ENCODE measurements at regions not wholly inside any gene's neighbourhood (a gene's known extent, or its start where the extent isn't known, plus 50 kb on each side); places are given as distances from the start of the nearest gene placed in this dataset.

DNA sequence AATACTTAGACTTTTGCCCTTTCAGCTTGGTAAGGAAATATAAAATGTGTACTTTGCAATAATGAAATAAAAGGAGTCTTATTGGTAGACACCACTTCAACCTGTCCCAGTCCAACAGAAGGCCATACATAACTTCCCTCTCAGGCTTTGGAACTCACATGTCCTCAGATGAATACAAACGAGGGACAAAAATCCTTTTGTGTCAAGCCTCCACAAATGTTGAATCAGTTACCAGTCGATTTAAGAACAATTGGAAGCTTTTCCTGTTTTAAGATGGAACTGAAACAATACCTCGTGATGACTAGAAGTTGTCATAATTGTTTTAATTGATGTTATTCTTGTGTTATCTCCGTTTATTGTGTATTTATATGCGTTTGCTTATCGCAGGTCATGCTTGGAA is 385.1 kb upstream of the POU3F3 start:
- no peak for DNase-seq

DNA sequence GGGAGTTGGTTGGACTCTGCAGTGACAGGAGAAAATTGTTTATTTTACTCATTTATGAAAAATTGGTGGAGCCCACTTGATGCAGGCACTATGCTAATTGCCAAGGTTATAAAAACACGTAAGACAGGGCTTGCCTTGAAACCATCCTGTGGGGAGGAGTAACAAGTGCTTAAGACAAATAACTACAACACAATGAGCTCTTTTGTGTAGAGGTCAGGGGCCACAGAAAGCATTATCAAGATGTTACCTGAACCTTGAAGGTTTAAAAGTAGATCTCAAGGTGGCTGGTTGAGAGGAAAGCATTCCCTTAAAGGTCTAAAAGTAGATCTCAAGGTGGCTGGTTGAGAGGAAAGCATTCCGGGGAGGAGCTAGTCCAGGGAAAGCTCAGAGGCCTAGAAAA is 381.8 kb upstream of the POU3F3 start:
- DNase-seq = no peak

GRCh38 chr2:104473546-104473945 is 380.4 kb upstream of the POU3F3 start:
- no peak for DNase-seq

DNA sequence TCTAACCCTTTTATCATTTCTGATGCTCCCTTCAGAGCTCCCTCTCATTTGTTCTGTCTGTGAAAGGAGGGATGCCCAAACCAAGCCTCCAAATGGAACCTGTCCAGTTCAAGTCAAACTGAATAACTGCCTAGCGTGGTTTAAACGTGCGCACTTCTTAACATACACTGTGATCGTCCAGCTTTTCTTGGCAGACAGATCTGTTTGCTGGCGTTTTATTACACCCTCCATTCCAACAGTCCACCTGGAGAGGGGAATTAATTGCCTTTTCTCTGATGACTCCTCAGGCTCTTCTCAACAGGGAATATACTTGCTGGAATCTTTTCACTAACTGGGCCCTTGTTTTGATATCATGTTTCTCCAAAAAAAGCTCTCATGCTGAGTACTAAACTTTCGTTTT is 379.2 kb upstream of the POU3F3 start:
- no peak for DNase-seq

- no peak for DNase-seq
These were observed 377.8 kb upstream of the POU3F3 start for GRCh38 chr2:104476075-104476474.

GRCh38 chr2:104476563-104476988 is 377.3 kb upstream of the POU3F3 start:
- DNase-seq = no peak

DNA sequence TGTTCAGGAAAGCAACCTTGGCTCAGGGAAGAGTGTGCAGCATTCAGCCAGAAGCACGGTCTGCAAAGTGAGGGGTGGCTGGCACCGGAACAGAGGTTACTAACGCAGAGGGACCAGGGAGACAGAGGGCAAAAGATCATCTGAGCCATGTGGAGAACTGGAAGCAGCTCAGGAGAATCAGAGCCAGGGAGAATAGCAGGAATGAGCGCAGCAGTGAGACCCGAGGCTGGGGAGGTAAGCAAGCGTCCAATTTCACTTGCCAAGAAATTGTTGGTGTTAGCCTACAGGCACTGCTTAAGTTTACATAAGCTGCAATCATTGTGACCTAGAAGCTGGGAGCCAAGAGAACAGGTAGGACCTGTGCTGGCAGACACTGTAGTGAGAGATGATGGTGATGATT is 372.6 kb upstream of the POU3F3 start:
- no peak for DNase-seq

GRCh38 chr2:104487366-104487765 is 366.5 kb upstream of the POU3F3 start:
- no peak for DNase-seq

DNA sequence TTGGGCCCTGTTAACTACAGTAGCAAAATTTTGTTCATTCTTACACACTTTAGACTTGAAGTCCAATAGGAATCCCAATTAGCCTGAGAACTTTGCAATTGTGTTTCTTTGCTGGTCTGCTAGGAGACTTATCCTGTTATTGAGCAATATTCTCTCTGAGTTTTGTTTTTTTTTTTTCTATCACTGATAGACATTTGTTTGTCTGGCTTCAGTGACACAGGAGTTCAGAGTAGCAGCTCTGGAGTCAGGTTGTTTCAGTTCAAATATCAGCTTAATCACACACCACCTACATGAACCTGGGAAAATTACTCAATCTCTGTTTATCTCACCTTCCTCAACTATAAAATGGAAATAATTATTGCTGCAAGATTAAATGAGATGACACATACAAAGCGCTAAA is 360.2 kb upstream of the POU3F3 start:
- DNase-seq = no peak

- DNase-seq = no peak
These were observed 352.6 kb upstream of the POU3F3 start for GRCh38 chr2:104501342-104501741.

DNA sequence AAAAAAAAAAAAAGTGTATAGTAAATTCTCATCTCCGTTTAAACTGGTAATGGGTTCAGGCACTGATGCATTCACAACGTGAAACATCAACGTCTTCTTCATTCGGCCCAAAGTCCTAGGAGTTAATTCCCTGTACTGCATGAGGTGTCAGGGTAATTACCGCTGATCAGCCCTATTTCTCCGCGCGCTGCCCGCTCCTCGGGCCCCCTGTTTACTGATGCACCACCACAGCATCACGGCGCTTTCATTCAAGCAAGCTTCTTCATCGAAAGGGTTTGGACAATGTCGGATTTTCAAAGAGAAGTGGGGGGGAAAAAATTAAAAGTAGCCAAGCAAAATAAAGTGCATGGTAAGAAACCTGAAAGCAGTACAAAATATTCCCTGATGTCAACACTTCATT is 352.0 kb upstream of the POU3F3 start:
- DNase-seq = no peak

GRCh38 chr2:104502901-104503300 is 351.0 kb upstream of the POU3F3 start:
- DNase-seq = no peak

GRCh38 chr2:104504331-104505073 is 349.4 kb upstream of the POU3F3 start:
- no peak for DNase-seq

- no peak for DNase-seq
These were observed 335.7 kb upstream of the POU3F3 start for GRCh38 chr2:104518256-104518655.

DNA sequence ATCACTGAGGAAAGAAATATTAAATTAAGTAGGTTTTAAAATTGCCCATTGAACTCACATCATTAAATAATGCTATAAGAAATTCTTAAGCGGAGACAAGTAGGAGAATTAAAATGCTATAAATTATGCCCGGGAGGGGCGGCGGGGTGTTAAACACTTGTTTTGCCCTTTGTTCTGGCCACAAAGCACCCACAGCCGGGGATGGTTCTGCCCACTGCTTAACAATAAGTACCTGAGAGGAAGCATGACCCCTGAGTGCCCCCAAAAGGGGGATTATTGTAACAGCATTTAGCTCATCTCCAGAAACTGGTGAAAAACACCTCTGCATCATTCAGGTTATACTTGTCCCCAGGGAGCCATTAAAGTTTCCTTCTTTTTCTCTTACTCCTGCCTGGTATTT is 332.7 kb upstream of the POU3F3 start:
- no peak for DNase-seq

DNA sequence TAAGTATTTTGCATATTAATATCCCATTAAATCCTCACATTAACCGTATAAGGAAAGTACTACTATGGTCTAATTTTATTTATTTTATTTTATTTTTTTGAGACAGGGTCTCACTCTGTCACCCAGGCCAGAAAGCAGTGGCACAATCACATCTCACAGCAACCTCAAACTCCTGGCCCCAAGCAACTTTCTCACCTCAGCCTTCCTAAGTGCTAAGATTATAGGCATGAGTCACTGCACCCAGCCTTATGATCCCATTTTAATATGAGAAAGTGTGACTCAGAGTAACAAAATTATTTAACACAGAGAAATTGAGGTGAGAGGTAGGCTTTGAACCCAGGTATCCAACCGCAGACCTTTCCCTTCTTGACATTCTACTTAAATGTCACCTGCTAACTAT is 330.0 kb upstream of the POU3F3 start:
- no peak for DNase-seq

- DNase-seq = no peak
These were observed 325.8 kb upstream of the POU3F3 start for GRCh38 chr2:104528101-104528500.

DNA sequence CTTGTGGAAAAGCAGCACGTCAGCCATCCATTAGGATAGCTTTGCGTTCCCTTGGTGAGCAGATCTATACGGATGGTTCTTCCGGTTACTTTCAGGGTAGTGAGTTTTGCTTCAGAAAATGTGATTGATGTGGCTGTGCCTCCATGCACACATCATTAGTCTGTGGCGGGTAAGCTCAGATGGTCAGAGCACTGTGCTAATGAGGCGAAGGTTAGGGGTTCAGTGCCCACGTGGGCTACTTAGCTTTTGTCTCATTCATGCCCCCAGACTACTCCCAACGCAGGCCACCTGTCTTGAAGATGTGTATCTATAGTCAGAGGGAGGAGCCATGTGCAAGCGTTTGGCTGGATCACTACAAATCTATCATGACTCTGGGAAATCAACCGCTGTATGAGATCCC is 322.8 kb upstream of the POU3F3 start:
- DNase-seq = no peak

- no peak for DNase-seq
These were observed 316.8 kb upstream of the POU3F3 start for GRCh38 chr2:104537116-104537515.

GRCh38 chr2:104538077-104538476 is 315.8 kb upstream of the POU3F3 start:
- DNase-seq = no peak

- no peak for DNase-seq
These were observed 314.3 kb upstream of the POU3F3 start for GRCh38 chr2:104539649-104540048.

GRCh38 chr2:104545055-104545454 is 308.9 kb upstream of the POU3F3 start:
- no peak for DNase-seq

GRCh38 chr2:104546537-104546936 is 307.4 kb upstream of the POU3F3 start:
- DNase-seq = no peak

DNA sequence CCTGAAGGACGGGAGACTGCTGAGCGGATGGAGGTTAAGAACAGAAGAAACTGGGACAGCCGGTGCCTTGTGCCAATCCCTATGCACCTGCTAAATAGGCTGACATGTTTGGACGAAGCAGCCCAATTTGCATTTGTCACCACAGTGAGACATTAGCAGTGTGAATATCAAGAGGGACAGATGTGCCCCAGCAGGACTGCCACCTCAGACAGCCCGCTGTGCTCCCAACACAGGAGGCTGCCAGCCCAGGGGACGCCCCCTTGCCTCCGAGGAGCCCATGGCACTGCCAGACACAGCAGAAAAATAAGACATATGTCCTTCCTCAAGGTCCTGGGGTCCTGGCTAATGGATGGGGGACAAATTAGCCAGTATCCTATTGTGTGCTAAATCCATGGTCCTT is 306.7 kb upstream of the POU3F3 start:
- no peak for DNase-seq

GRCh38 chr2:104561251-104561650 is 292.7 kb upstream of the POU3F3 start:
- no peak for DNase-seq

Measured in NCI-H446 treated with DMSO at 0.1 percent for 48 hours (cell line).